ENCODE measurements at regions not wholly inside any gene's neighbourhood (a gene's known extent, or its start where the extent isn't known, plus 50 kb on each side); places are given as distances from the start of the nearest gene placed in this dataset.
"Not testable (repeated sequence)": the region's sequence is repeated elsewhere in the genome, so short reads cannot be mapped to it uniquely, and the experiment has no call there.

DNA sequence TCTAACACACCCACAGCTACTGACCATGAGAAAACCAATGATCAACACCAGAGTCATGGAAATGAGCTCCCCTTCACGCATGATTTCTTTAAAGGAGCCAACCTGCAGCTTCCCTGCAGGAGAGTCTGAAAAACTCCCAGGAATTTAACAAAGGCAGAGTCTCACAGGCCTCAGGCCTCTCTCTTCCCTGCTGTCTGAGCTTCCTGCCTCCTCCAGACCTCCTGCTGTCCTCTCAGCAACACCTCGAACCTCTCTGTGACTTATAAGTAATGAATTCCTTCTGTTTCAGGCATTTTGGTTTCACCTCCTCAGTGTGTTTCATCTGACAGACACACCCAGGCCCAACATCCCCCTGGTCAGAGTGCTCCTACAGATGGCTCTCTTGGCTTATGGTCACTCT, 1044.4 kb downstream of the UQCRFS1 start:
- DNase-seq (ENCODE audit: low read depth), result no peak

DNA sequence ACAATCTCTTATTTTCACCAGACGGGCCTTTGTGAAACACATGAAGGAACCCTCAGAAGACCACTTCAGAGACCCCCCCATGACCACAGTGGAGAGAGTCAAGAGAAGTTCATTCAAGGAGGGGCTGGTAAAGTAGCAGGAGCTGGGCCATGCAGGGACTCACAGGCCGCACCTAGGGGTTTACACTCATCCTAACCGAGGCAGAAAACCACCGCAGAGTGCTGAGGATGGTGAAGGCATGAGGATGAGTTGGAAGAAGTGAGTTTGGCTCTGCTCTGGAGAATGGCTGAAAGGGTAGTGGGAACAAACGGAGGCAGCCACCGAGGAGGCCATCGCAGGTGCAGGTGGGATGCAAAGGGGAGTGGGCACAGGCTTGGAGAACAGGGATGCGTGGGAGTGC, 1046.9 kb downstream of the UQCRFS1 start:
- no peak for DNase-seq (ENCODE audit: low read depth)

GRCh38 chr19:28164214-28164613, 1048.7 kb downstream of the UQCRFS1 start:
- no peak for DNase-seq (ENCODE audit: low read depth)

GRCh38 chr19:28159065-28159464, 1053.9 kb downstream of the UQCRFS1 start:
- DNase-seq (ENCODE audit: low read depth), result no peak

DNA sequence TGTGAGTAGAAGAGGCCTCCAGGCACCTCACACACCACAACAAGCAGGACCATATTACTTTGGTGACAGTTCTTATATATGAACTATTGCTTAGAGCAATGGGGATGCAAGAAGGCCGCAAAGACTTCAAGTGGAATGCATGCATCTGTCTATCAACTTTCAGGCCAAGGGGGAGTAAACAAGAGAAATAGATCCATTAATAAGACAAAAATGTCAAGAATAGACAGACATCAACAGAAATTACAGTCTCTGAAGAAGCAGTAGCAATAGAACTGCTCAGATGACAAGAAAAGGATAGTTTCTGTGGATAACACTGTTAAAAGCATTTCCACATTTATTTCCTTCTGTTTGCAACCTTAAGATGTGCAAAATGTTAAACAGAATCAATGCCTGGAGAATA, 1057.7 kb downstream of the UQCRFS1 start:
- no peak for DNase-seq (ENCODE audit: low read depth)

- no peak for DNase-seq (ENCODE audit: low read depth)
These were observed 1058.9 kb downstream of the UQCRFS1 start for GRCh38 chr19:28154077-28154476.

DNA sequence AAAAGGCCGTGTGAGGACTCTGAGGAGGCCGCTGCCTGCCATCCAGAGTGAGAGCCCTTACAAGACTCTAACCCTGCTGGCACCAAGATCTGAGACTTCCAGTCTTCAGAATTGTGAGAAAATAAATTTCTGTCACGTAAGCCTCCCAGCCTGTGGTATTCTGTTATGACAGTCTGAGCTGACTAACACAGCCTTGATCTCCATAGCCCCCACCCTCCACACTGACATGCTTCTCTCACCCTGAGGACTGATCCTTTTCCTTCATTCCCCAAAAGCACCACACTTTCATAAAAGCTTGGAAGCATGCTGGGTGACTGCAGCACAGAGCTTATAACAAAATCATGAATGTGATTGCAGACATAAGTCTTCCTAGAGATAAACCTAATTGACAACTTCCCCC, 1059.8 kb downstream of the UQCRFS1 start:
- no peak for DNase-seq (ENCODE audit: low read depth)

DNA sequence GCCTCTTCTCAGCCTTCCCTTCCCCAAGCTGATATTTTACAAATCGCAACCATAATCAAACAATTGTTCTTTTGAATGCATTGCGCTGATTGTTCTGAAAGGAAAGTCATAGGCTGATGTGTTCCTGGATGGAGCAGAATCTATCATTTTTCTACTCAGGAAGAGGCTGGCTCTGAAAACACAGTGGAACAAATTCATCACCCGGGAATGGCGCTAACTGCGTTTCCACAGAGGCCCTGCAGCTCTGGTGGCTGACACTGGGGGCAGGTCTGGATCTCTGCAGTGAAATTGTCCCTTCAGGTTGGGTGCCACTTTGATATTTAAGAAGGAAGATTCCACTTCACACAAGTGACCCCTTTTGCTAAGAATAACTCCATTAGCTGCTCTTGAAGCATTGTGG, 1060.8 kb downstream of the UQCRFS1 start:
- DNase-seq (ENCODE audit: low read depth), result no peak

DNA sequence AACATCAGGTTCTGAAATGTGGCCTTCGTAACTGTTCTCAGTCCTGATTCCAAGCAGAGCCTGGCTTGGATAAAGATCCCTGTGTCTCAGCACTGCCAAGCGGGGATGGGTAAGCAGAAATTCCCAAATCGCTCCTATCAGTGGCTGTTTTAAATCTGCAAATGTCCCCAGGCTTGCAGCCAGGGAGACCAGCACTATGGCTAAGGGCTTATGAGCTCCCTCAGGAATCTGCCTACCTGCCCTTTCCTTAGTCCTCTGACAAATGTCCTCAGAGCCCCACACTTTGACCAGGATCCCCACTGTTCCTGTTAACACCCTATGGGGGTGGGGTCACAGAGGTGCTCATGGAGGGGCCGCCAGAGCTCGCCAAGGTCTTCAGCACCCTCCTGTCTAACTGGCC, 1062.8 kb downstream of the UQCRFS1 start:
- DNase-seq (ENCODE audit: low read depth), result no peak

DNA sequence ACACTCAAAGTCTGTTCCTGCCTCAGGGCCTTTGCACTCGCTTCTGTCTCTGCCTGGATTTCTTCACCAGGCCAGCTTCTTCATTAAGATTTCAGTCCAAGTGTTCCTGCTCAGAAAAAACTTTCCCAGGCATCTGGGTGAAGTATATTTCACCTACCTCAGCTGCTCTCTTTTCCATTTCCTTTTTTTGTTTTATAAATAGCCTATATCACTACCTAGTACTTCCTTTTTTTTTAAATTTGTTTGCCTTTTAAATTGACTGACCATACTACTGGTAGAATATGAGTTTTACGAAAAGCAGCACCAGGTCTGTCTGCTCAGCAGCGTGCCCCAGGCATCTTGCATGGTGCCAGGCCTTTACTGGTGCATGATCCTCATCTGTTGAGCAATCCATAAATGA, 1064.4 kb downstream of the UQCRFS1 start:
- no peak for DNase-seq (ENCODE audit: low read depth)

GRCh38 chr19:28142258-28142657, 1070.7 kb downstream of the UQCRFS1 start:
- no peak for DNase-seq (ENCODE audit: low read depth)

GRCh38 chr19:28140201-28140600, 1072.8 kb downstream of the UQCRFS1 start:
- DNase-seq (ENCODE audit: low read depth), result no peak

DNA sequence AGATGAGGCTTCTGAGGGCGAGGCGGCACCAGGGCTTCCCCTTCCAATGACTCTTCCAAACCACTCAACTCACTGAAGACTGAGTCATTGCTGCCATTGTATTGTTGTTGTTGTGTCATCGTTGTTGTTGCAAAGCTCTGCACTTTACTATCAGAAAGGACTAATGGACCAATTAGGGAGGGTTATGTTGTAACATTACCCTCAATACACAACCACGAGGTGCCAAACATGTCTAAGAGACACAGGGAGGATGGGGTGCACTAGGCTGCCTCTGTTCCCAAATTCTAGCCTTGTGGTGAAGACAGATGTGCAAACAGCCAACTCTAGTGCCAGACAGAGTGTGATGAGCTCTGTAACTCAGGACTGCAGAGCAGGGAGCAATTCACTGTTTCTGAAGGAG, 1075.2 kb downstream of the UQCRFS1 start:
- no peak for DNase-seq (ENCODE audit: low read depth)

- no peak for DNase-seq (ENCODE audit: low read depth)
These were observed 1076.2 kb downstream of the UQCRFS1 start for GRCh38 chr19:28136796-28137195.

- no peak for DNase-seq (ENCODE audit: low read depth)
These were observed 1077.1 kb downstream of the UQCRFS1 start for GRCh38 chr19:28135825-28136224.

GRCh38 chr19:28134311-28134710, 1078.6 kb downstream of the UQCRFS1 start:
- no peak for DNase-seq (ENCODE audit: low read depth)

DNA sequence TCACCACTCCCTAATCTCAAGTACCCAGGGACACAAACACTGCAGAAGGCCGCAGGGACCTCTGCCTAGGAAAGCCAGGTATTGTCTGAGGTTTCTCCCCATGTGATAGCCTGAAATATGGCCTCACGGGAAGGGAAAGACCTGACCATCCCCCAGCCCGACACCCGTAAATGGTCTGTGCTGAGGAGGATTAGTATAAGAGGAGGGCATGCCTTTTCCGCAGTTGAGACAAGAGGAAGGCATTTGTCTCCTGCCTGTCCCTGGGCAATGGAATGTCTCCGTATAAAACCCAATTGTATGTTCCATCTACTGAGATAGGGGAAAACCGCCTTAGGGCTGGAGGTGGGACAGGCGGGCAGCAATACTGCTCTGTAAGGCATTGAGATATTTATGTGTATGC, 1082.1 kb downstream of the UQCRFS1 start:
- not testable (repeated sequence) for DNase-seq (ENCODE audit: low read depth)

DNA sequence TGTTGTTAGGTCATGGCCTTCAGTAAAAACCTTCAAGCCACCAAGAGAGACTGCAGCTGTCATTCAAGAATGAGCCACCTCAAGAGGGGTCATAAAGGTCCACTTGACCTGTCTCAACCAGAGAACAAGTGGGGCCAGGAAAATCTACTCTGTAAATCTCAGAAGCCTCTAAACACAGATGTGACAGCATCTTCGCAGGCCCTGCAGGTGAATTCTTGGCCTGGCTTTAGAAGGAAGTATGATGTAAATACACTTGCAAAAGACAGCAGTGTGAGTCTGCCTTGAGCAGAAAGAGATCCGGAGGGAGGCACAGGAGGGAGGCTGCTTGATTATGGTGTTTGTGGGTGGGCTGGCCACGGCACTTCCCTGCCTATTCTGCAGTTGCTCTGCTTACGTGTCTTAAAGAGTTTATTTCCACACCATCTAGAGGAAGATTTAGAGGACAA, 1082.9 kb downstream of the UQCRFS1 start:
- no peak for DNase-seq (ENCODE audit: low read depth)

DNA sequence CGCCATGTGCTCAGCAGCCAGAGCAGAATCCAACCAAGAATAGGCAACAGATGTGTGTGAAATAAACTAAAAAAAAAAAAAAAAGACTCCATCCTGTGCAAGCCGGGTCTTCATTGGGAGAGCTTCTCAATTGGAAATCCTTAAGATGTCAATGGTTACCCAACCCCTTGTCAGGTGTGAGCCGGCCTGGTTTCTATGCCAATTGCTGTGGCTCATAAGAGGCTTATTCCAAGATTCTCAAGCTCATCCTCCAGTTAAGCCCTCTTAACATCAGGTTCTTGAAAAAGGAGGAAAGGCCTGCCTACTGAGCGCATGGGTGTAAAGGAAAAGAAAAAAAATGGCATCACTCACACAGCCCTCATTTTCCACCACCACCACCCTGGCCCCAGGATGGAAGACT, 1084.6 kb downstream of the UQCRFS1 start:
- no peak for DNase-seq (ENCODE audit: low read depth)

- no peak for DNase-seq (ENCODE audit: low read depth)
These were observed 1086.6 kb downstream of the UQCRFS1 start for GRCh38 chr19:28126135-28126898.

- no peak for DNase-seq (ENCODE audit: low read depth)
These were observed 1090.2 kb downstream of the UQCRFS1 start for GRCh38 chr19:28122734-28123133.

GRCh38 chr19:28118235-28118634, 1094.7 kb downstream of the UQCRFS1 start:
- no peak for DNase-seq (ENCODE audit: low read depth)

DNA sequence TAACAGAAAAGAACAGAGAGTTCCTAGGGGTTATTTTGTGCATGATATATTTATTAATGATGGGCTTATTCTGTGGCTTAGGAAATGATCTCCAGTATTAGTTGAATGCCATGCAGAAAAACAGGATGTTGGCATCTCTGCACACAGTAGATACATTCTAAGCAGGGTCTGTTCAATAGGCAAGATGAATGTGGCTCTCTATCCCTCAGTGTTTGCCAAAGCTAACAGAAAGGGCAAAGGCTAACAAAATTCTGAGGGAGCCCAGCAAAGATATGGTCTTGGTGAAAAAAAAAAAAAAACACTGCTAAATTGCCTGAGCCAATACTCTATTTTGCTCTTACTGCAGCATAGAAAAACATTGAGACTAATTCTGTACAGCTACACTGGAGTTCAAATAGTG, 1095.8 kb downstream of the UQCRFS1 start:
- no peak for DNase-seq (ENCODE audit: low read depth)

- not testable (repeated sequence) for DNase-seq (ENCODE audit: low read depth)
These were observed 1096.6 kb downstream of the UQCRFS1 start for GRCh38 chr19:28116379-28116778.
